HUDEP-2 (cell line): ENCODE measurements at regions not wholly inside any gene's neighbourhood (a gene's known extent, or its start where the extent isn't known, plus 50 kb on each side); places are given as distances from the start of the nearest gene placed in this dataset.
A peak's percentile ranks its signal among the peaks of the same experiment; 100 is the strongest.
"Not testable (repeated sequence)": the region's sequence is repeated elsewhere in the genome, so short reads cannot be mapped to it uniquely, and the experiment has no call there.

Experiments used
- DNase-seq, 76 experiments: peaks; one replicate each; lab custom pipeline; 2025; ENCODE audit not compliant: unreplicated experiment in 76 of 76; lab: John Stamatoyannopoulos, UW

- DNase-seq = no peak
Observed at GRCh38 chr9:74369844-74370243, 127.3 kb upstream of the RORB start.

- no peak for DNase-seq
Observed at GRCh38 chr9:74373348-74373747, 123.8 kb upstream of the RORB start.

- DNase-seq = peak in 2 of 76 experiments; percentile 0 to 1
Observed at GRCh38 chr9:74379718-74380117, 117.4 kb upstream of the RORB start.

- DNase-seq = no peak
Observed at GRCh38 chr9:74391816-74392215, 105.3 kb upstream of the RORB start.

- DNase-seq = no peak
Observed at GRCh38 chr9:74403581-74403980, 93.6 kb upstream of the RORB start.

GRCh38 chr9:74404620-74405019 lies 92.5 kb upstream of the RORB start:
- no peak for DNase-seq

GRCh38 chr9:74407166-74407565 lies 90.0 kb upstream of the RORB start:
- no peak for DNase-seq

GRCh38 chr9:74412236-74412979 lies 84.7 kb upstream of the RORB start:
- no peak for DNase-seq

- DNase-seq = no peak
Observed at GRCh38 chr9:74413876-74414275, 83.3 kb upstream of the RORB start.

- no peak for DNase-seq
Observed at GRCh38 chr9:74414325-74414724, 82.8 kb upstream of the RORB start.

GRCh38 chr9:74415995-74416394 lies 81.1 kb upstream of the RORB start:
- no peak for DNase-seq

GRCh38 chr9:74424488-74424887 lies 72.6 kb upstream of the RORB start:
- not testable (repeated sequence) for DNase-seq

GRCh38 chr9:74431467-74431866 lies 65.7 kb upstream of the RORB start:
- DNase-seq = no peak

- DNase-seq = no peak
Observed at GRCh38 chr9:74443036-74443750, 53.9 kb upstream of the RORB start.

GRCh38 chr9:74444369-74444768 lies 52.8 kb upstream of the RORB start:
- no peak for DNase-seq
